H1 (cell line): ENCODE measurements at regions not wholly inside any gene's neighbourhood (a gene's known extent, or its start where the extent isn't known, plus 50 kb on each side); places are given as distances from the start of the nearest gene placed in this dataset.

ENCODE experiments used
- CEBPB ChIP-seq: IDR thresholded peaks from 2 replicates; pipeline ENCODE4 v1.6.1; 2012; ENCODE audit warnings: low read depth, low read length
- CHD2 ChIP-seq: IDR thresholded peaks from 2 replicates; pipeline ENCODE4 v1.6.1; 2012; ENCODE audit warnings: low read length, improper control_type of control experiment
- CTCF ChIP-seq, 3 experiments: IDR thresholded peaks; 1 replicate in 2 of 3; 2 replicates in 1 of 3; pipeline versions ENCODE4 v1.5.1 to v1.6.1; 2011; ENCODE audit warnings: low read length in 3 of 3, mild to moderate bottlenecking in 3 of 3, inconsistent platforms in 2 of 3, low read depth in 1 of 3, moderate library complexity in 1 of 3; ENCODE audit not compliant: insufficient read depth in 1 of 3; ENCODE audit errors: control extremely low read depth in 1 of 3
- EP300 ChIP-seq, 2 experiments: IDR thresholded peaks; 1 replicate in 1 of 2; 2 replicates in 1 of 2; pipeline ENCODE4 v1.6.1; 2011 to 2012; ENCODE audit warnings: low read depth in 2 of 2, low read length in 2 of 2, mild to moderate bottlenecking in 2 of 2, borderline replicate concordance in 1 of 2, inconsistent platforms in 1 of 2, moderate library complexity in 1 of 2
- POLR2A ChIP-seq, 2 experiments: IDR thresholded peaks; 1 replicate in 1 of 2; 2 replicates in 1 of 2; pipeline ENCODE4 v1.6.1; 2011; ENCODE audit warnings: low read depth in 2 of 2, low read length in 2 of 2, mild to moderate bottlenecking in 2 of 2; ENCODE audit errors: control extremely low read depth in 1 of 2
- POLR2AphosphoS5 ChIP-seq: IDR thresholded peaks from 2 replicates; pipeline ENCODE4 v1.6.1; 2011; ENCODE audit warnings: low read depth, low read length
- RBBP5 ChIP-seq: IDR thresholded peaks from 2 replicates; pipeline ENCODE4 v1.7.1; 2012; ENCODE audit warnings: low read depth, mild to moderate bottlenecking, inconsistent platforms, low read length, moderate library complexity, borderline replicate concordance
- SP1 ChIP-seq: IDR thresholded peaks from 2 replicates; pipeline ENCODE4 v1.6.1; 2011; ENCODE audit warnings: low read depth, low read length
- TEAD4 ChIP-seq: IDR thresholded peaks from 2 replicates; pipeline ENCODE4 v1.6.1; 2012; ENCODE audit warnings: low read depth, low read length, inconsistent platforms, mixed read lengths
- USF2 ChIP-seq: IDR thresholded peaks from 2 replicates; pipeline ENCODE4 v1.6.1; 2011; ENCODE audit warnings: low read length, improper control_type of control experiment
- YY1 ChIP-seq: IDR thresholded peaks from 2 replicates; pipeline ENCODE4 v1.6.1; 2011; ENCODE audit warnings: low read depth, mild to moderate bottlenecking, low read length
- TF ChIP-seq, protein P1 (sequence below): IDR thresholded peaks from 2 replicates; pipeline ENCODE4 v1.6.1; 2012; ENCODE audit warnings: inconsistent platforms

DNA sequence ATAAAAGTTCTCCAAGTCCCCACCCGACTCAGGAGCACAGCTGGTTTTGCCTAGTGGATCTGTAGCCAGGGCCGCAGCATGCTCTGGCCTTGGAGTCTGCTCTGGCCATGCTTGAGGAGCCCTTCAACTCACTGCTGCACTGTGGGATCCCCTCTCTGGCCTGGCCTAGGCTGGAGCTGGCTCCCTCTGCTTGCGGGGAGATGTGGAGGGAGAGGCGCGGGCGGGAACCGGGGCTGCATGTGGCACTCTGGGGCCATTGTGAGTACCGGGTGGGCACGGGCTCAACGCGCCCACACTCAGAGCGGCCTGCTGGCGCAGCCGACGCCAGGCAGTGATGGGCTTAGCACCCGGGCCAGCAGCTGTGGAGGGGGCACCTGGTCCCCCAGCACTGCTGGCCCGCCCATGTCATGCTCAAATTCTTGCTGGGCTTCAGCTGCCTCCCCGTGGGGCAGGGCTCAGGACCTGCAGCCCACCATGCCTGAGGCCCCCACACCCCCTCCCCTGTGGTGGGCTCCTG is 57.0 kb upstream of the ATP12A start:
- TF ChIP-seq POLR2A (IDR thresholded peaks at IDR 0.05; ENCODE audit: control extremely low read depth in 1 of 2, low read depth in 2 of 2, low read length in 2 of 2) (no peak), CEBPB (no peak), POLR2AphosphoS5 (no peak), CTCF (IDR thresholded peaks at IDR 0.05; ENCODE audit: control extremely low read depth in 1 of 3, insufficient read depth in 1 of 3, low read depth in 1 of 3, low read length in 3 of 3) (no peak), USF2 (no peak), TEAD4 (no peak), YY1 (no peak), CHD2 (no peak), RBBP5 (no peak), EP300 (IDR thresholded peaks at IDR 0.05; ENCODE audit: borderline replicate concordance in 1 of 2, low read depth in 2 of 2, low read length in 2 of 2) (no peak), SP1 (no peak)
- TF ChIP-seq, protein P1, sequence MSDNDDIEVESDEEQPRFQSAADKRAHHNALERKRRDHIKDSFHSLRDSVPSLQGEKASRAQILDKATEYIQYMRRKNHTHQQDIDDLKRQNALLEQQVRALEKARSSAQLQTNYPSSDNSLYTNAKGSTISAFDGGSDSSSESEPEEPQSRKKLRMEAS, result no peak
